Chondrocyte (in vitro differentiated cells): ENCODE measurements at regions not wholly inside any gene's neighbourhood (a gene's known extent, or its start where the extent isn't known, plus 50 kb on each side); places are given as distances from the start of the nearest gene placed in this dataset.

Source experiments
- DNase-seq: peaks from one replicate; pipeline ENCODE4 v3.0.0; 2021; ENCODE audit warnings: mixed read lengths, low spot score
- H3K27ac Mint-ChIP-seq: one replicate; pipeline ENCODE4 v1.8.0; 2021; ENCODE audit warnings: mild to moderate bottlenecking, moderate library complexity, mixed read lengths; ENCODE audit not compliant: unreplicated experiment
- H3K27me3 Mint-ChIP-seq: 2 replicates; pipeline ENCODE4 v1.8.0; 2021; ENCODE audit warnings: low read depth, mixed read lengths
- H3K36me3 Mint-ChIP-seq: 2 replicates; pipeline ENCODE4 v1.8.0; 2021; ENCODE audit warnings: low read depth, mixed read lengths
- H3K4me1 Mint-ChIP-seq: 2 replicates; pipeline ENCODE4 v1.8.0; 2021; ENCODE audit warnings: low read depth, mild to moderate bottlenecking, mixed read lengths
- H3K4me3 Mint-ChIP-seq: one replicate; pipeline ENCODE4 v1.8.0; 2021; ENCODE audit warnings: mild to moderate bottlenecking, moderate library complexity, mixed read lengths; ENCODE audit not compliant: unreplicated experiment
- H3K9me3 Mint-ChIP-seq: 2 replicates; pipeline ENCODE4 v1.8.0; 2021; ENCODE audit warnings: low read depth, mixed read lengths
- CTCF ChIP-seq: fragments of 200-600 bp; sonication (generic); IDR thresholded peaks from 2 replicates; pipeline ENCODE4 v1.5.0; 2021; ENCODE audit warnings: antibody characterized with exemption, mild to moderate bottlenecking, moderate library complexity

- no peak for TF ChIP-seq CTCF
- Mint-ChIP-seq H3K9me3 (peaks cover 6% of the 10 kb centered on the region), H3K36me3 (no peaks in the 10 kb centered on the region), H3K27me3 (no peaks in the 10 kb centered on the region), H3K4me1 (peaks cover 5% of the 10 kb centered on the region), H3K4me3 (no peak overlapping the region), H3K27ac (no peak overlapping the region)
- no peak for DNase-seq
Observed at GRCh38 chr3:36219398-36219797, 160.9 kb upstream of the STAC start.

GRCh38 chr3:36220173-36220572 is 160.1 kb upstream of the STAC start:
- no peaks in the 10 kb centered on the region for H3K36me3 Mint-ChIP-seq
- H3K4me3 Mint-ChIP-seq = no peak overlapping the region
- no peak for DNase-seq
- no peak overlapping the region for H3K27ac Mint-ChIP-seq
- peaks cover 12% of the 10 kb centered on the region for H3K9me3 Mint-ChIP-seq
- no peak for TF ChIP-seq CTCF
- no peaks in the 10 kb centered on the region for H3K27me3 Mint-ChIP-seq
- peaks cover 5% of the 10 kb centered on the region for H3K4me1 Mint-ChIP-seq

- no peak for TF ChIP-seq CTCF
- H3K4me1 Mint-ChIP-seq = peaks cover 5% of the 10 kb centered on the region
- H3K27ac Mint-ChIP-seq = no peak overlapping the region
- no peaks in the 10 kb centered on the region for H3K27me3 Mint-ChIP-seq
- H3K36me3 Mint-ChIP-seq = no peaks in the 10 kb centered on the region
- DNase-seq = no peak
- peaks cover 12% of the 10 kb centered on the region for H3K9me3 Mint-ChIP-seq
- H3K4me3 Mint-ChIP-seq = no peak overlapping the region
Observed at GRCh38 chr3:36221975-36222374, 158.3 kb upstream of the STAC start.

- peaks cover 5% of the 10 kb centered on the region for H3K27me3 Mint-ChIP-seq
- no peaks in the 10 kb centered on the region for H3K36me3 Mint-ChIP-seq
- no peak for TF ChIP-seq CTCF
- DNase-seq = no peak
- H3K27ac Mint-ChIP-seq = no peak overlapping the region
- H3K4me1 Mint-ChIP-seq = no peaks in the 10 kb centered on the region
- H3K4me3 Mint-ChIP-seq = no peak overlapping the region
- H3K9me3 Mint-ChIP-seq = peaks cover 12% of the 10 kb centered on the region
Observed at GRCh38 chr3:36227980-36228379, 152.3 kb upstream of the STAC start.

GRCh38 chr3:36229496-36229895 is 150.8 kb upstream of the STAC start:
- Mint-ChIP-seq H3K36me3 (no peaks in the 10 kb centered on the region), H3K4me1 (no peaks in the 10 kb centered on the region), H3K27ac (no peak overlapping the region), H3K27me3 (peaks cover 8% of the 10 kb centered on the region), H3K9me3 (peaks cover 6% of the 10 kb centered on the region), H3K4me3 (no peak overlapping the region)
- no peak for TF ChIP-seq CTCF
- no peak for DNase-seq
